ENCODE measurements at regions not wholly inside any gene's neighbourhood (a gene's known extent, or its start where the extent isn't known, plus 50 kb on each side); places are given as distances from the start of the nearest gene placed in this dataset.

DNA sequence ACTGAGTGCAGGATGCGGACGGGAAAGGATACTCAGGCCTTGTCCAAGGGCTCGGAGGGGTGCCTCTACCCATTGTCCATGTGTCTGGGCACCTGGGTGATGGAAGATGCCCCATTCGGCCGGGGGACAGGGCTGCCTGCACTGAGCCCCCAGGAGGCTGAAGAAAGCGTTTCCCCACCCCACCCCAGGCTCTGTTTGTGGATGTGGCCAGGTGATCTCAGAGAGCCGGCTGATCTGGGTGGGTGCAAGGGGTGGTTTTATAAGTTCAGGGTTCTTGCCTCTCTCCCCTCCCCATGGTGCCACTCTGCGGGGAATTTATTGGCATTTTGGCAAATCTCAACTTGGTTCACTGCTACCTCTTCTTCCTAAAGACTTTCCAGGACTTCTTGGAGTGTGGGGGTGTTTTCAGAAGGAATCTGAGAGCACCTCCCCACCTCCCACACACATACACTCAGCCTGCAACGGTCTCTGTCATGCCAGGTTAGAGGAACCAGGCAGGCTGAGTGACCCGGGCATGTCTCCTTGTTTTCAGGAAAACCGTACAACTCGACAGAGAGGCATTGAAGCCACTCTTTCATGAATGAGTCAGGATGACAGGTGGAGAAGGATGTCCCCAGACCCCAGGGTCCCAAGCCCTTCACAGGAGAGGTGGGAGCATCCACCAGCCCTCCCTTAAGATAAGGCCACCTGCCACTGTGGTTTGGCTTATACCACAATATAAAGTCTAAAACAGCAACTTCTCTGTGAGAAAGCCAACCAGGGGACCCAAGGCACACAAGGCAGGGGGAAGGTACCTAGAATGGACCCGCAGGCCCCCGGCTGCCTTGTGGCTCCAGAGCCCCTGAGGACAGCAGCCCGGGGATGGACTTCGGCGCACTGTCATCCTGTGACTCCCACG, 174.9 kb downstream of the ETS2 start:
- no peak for DNase-seq

DNA sequence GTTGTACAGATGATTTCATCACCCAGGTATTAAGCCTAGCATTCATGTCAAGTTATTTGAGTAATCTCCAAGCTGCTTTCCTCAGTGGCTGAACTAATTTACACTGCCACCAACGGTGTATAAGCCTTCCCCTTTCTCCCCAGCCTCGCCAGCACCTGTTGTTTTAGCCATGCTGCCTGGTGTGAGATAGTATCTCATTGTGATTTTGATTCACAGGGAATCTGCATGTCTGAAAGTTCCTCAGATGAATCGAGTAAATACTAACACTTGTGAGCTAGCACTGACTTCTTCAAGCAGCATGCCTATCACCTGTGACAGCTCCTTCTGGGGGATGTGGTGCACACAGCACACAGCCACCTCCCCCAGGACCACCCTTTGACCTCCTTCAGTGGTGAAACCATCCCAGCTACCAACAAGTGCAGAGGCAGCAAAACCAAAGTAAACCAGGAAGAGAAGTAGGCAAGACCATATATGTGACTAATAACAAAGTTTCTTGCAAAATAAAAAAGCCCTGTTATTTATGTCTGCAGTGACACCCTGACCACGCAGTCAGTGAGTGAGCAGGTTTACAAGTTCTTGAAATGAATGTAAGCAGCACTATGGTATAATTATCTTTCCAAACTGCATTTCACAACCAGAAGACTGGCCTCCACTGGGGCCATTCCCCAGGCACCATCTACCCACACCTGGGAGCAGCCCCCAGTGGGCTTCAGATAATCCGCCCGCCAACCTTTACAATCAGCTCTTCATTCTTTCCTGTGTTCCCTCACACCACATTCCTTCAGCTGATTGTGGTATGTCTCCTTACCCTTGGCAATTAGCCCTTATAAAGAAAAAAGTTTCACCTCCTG, 173.8 kb downstream of the ETS2 start:
- no peak for DNase-seq

DNA sequence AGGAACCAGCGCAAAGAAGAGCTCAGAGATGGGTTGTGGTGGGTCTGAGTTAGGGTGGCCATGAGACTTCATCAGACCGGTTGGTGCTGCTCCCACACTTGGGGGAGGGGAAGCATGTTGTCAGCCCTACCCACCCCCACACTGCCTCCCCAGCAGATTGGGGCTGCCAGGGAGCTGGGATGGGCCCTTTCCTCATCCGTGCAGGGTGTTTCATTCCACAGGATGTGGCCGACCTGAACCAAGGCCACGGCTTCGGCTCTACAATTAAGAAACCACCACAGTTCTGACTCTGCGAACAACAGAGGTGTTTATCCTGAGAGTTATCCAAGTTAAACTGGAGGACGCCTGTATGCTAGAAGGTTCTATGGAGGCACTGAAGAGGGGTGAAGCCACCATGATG, 171.2 kb downstream of the ETS2 start:
- no peak for DNase-seq

DNA sequence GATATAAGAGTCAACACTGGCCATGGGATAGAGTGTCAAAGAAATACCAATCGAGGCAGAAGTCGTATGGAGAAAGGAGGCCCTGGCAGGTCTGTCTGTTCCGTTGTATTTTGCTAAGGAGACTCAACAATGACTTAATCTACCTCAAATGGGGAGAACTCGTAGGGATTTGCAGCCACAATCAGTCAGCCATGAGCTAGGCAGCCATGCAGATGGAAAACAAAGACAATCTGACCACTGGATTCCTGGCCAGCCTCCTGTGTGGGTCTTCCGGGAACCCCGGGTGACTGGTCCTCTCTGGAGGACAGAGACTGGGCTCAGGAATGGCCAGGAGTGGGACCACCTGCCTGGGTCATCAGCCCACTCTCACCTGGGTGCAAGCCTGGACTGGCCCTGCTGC, 167.8 kb downstream of the ETS2 start:
- DNase-seq = no peak

DNA sequence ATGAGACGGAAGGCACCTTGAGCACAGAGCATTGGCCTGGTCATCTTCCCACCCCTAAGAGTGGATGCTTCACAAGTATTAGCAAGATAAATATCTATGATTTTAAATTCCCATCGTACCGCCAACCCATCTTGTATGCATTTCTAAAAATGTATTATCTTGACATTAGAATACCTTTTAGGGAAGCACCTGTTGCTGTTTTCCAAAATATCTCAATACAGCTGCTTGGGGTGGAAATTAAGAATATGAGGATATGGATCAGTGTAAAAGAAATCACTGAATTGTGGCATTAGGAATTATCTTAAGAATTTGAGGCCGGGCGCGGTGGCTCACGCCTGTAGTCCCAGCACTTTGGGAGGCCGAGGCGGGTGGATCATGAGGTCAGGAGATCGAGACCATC, 166.3 kb downstream of the ETS2 start:
- no peak for DNase-seq

DNA sequence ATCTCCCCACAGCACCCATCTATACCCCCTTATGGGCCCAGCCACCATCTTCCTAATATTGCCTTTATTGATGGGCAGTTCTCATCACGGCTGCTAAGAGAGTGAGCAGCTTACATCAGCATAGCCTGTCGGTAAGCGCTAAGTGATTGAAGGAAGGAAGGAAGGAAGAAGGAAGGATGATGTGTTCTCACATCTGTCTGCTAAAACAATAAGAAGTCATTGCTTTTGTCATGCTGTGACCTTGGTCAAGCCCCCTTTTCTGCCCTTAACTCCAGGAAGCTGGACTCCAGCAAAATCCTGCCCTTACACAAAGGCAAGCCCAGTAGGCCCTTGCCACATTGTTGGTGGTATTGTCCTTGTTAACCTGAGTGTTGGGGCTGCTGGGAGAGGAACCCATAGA, 165.0 kb downstream of the ETS2 start:
- no peak for DNase-seq

DNA sequence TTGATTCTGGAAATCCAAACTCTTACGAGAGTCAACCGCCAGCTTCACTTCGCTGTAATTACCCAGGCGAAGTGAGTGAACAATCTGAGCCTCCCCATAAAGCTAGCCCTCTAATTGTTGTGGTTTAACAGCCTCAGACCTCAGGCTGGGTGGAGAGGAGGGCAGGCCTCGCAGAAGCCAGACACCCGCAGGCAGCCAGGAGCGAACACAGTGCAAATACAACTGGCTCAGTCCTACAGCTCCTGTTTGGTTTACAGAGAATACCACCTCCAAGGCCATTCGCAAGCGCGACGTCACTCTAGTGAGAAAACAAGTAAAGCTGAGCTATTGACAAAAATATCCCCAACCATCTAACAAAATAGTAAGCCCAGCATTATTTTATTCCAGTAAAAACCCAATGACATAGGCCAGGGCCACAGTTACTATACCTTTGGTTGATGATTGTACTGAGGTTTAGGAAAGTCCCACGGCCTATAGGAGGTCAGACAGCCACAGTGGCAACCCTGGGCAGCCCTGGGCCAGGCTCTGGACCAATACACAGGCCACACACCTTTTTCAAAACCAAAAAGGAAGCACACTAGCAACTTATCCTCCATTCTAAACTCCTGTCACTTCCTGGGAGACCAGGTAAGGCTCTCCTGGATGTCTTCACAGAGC, 163.3 kb downstream of the ETS2 start:
- no peak for DNase-seq

DNA sequence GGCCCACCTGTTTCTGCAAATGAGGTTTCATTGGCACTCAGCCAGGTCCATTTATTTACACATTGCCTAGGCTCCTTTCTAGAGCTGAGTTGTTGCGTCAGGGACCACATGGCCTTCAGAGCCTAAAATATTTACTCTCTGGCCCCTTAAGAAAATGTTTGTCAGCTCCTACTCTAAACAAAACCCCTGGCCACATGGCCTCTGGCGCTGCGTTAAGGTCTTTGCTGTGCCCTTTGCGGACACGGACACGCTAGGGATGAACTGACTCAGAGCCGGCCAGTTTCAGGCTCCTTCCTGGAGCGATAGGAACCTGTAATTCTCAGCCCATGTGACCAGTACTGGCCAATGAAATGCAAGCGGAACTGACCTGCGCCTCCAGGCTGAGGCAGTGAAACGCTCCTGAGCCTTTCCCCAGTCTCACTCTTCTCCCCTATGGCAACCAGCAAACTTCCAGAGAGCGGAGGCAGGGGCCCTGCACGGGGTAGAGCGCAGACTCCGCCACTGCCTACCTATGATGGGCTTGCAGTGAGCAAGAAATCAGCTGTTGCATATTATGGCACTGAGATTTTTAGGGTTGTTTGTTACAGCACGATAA, 160.3 kb downstream of the ETS2 start:
- DNase-seq = peak; percentile 53

DNA sequence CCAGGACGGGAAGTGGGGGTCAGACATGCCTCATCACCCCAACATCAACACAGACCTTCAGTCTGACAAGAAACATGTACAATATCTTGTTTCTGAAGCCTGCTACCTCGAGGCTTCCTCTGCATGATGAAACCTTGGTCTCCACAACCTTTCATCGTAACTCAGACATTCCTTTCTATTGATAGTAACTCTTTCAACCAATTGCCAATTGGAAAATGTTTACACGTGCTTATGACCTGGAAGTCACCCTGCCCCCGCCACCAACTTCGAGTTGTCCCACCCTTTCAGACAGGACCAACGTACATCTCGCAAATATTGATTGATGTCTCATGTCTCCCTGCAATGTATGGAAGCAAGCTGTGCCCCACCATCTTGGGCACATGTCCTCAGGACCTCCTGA, 159.5 kb downstream of the ETS2 start:
- DNase-seq = no peak

DNA sequence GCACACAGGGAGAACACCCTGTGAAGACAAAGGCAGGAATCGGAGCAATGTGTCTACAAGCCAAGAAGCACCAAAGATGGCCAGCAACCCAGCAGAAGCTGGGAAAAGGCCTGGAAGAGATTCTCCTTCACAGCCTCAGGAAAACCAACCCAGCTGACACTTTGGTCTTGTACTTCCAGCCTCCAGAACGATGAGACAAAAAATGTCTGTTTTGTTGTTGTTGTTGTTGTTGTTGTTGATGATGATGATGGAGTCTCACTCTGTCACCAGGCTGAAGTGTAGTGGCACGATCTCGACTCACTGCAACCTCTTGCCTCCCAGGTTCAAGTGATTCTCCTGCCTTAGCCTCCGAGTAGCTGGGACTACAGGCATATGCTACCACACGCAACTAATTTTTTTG, 157.3 kb downstream of the ETS2 start:
- DNase-seq = no peak

DNA sequence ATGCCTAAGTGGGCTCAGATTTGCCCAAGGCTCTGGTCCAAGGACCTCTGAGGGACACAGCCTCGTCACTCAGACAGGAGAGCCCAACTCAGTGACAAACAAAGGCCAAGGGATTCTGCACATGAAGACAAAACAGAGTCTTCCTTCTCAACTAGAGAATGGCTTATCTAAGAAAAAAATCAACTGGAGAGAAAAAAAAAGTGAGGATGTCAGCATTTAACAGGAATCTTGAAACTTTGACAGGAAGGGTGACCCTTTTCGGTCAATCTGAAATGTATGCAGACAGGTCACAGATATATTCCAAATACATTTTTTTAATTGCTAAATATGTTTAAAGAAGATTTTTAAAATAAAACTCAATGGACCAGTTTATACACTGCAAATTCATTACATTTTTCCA, 154.5 kb downstream of the ETS2 start:
- no peak for DNase-seq

DNA sequence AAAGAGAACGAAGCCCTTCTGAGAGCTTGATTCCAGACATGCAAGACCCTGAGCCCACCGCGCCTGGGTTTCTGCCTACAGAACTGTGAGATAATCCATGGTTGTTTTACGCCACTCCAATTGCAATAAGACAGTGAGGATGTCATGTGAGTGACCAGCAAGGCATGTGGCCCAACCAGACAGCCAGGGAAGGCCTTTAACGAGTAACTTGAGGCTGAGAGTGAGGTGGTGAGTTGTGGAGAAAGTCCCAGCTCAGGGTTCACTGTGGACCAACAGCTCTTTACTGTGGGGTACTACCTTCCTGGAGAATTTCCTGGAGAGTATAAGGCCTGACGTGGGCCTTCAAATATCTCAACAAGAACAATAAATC, 153.9 kb downstream of the ETS2 start:
- DNase-seq = no peak

DNA sequence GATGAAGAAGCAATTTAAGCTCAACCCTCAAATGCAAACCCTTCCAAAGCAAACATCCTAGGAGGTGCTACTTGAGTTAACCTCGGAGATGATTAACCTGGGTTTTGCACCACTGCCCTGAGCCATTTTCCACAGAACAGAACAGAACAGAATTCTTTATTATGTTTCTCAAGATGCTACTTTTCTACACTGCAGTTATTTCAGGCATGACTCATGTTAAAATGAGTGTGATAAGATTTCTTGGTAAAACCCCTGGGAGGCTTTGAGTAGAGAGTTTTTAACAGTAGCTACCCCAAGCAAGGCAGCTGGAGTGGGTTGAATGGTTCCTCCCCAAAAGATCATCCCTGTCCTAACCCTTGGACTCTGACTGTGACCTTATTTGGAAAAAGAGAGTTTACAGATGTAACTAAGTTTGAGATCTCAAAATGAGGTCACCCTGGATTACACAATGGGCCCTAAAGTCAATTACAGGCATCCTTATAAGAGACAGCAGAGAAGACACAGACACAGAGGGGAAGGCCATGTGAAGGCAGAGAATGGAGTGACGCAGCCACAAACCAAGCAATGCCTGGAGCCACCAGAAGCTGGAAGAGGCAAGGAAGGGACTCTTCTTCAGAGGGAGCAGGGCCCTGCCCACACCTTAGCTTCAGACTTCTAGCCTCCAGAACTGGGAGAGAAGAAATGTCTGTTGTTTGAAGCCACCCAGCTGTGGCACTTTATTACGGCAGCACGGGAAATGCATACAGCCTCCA, 153.4 kb downstream of the ETS2 start:
- DNase-seq = no peak

DNA sequence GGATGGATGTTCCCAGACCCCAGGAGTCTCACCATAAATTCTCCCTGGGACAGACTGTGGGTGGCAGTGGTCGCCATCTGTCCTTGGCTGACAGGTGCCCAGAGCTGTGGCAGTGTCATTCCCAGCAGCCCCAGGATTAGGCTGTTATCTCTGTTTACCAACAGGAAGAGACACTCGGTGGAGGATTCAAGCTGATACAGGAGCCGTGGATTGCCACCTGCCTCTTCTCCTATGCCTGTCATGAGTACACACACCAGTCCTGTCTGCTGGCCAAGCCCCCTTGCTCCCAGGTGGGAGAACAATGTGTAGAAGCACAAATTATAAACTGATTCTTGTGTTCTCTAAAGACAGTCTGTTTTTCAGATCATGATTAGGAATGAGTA, 152.6 kb downstream of the ETS2 start:
- peak; percentile 28 for DNase-seq

DNA sequence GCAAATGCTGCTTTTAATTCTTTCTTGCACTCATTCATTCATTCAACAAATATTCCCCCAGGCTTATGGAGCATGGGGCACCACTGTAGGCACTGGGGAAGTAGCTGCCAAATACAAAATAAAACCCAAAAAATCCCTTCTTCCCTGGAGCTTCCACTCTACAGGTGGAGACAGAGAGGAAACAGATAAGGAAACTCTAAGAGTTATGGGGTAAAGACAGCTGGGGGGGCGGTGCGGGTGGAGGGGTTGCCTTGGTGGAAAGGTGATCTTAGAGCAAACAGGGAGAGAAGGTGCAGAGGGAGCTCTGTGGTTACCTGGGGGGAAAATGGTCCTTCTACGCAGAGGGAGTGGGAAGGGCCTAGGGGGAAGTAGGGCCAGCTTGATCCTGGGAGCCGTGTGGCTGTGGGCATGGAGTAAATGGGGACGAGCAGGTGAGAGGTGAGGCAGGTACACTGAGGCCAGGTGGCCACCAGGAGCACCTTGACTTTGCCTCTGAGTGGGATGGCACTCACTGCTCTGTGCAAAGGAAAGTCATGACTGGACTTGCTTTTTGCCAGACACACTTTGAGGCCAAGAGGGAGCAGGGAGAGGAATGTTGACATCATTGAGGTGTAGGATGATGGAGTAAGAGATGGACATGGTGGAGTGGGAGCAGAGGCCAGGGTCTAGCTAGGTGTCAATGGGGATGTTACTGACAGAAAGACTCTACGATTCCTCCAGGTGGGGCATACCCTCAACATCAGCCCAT, 152.0 kb downstream of the ETS2 start:
- peak; percentile 28 for DNase-seq

DNA sequence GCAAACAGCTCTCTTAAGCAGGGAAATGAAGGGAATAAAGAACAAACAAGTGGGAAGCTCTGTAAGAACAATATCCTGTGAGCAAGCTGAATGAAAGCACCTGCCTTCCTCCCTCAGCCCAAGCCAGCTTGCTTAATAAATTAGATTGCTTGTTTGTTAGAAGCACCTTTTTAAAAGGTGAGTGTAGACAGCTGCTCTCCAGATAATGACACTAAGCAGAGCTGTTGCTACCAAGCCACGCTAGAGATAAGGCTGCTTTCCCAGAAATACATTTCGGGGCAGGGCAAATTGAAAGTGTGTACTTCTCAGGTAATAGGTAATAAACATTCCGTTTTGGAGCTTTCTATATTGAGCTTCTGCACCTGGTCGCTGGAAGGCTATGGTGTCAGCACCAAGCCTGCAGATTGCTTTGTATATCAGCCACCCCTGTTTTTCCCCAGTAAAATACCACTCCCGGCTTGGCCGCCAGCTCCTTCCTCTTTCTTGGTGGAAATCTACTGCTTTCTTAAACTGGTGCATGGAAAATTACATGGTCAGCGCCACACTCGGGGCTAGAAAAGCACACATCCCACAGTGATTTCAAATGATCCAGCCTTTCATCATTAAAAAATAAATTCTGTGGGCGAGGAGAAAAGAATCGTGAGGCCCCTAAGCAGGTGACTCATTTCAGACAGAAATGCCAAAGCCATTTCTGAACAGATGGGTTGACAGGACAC, 151.3 kb downstream of the ETS2 start:
- peak; percentile 91 for DNase-seq

DNA sequence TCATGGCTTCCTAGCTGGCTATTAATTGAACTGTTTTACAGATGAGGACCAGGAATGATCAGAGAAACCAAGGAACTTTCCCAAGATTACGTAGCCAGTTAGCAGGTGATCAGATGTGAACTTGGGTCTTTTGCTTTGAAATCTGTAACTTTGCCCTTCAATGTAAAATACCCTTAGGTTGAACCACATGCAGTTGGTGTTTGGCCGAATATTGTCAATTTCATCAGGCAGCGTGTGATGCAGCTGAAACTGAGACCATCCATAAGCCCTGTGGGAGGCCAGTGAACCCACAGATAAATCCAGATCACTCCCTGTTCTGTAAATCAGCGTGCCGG, 150.8 kb downstream of the ETS2 start:
- DNase-seq = no peak

DNA sequence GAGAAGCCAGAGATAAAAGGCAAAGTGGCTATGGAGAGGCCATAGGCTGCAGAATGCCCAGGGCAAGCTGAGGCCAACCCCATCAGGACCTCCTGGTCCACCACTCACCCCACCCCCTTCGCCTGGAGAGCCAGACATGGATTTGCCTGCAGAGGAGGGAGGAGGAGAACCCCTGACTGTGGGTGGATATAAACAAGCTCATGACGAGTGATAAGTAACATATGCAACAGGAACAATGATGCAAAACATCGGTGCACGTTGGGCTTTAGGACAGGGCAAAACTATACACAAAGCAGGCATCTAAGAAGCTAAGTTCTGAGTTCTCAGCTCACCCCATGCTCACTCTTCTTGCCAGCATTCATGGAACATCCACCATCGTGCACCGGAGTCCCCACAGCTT, 150.3 kb downstream of the ETS2 start:
- DNase-seq = no peak

DNA sequence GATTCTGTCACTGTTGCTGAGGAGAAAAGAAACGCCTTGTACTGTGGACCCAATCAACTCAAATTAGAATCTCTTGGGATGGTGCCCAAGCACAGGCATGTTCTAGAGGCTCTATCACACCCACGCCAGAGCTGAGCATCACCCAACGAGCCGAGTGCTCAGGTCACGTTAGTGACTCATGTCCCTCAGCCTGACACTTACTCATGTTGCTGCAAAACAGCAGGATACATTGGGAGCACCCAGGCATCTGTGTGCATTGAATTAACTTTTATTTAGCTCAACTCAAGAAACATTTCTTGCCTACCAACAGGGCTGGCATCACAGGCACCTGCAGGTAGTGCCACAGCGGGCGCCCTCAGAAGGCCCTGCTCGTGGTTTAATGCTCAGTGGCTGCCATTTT, 149.8 kb downstream of the ETS2 start:
- no peak for DNase-seq

DNA sequence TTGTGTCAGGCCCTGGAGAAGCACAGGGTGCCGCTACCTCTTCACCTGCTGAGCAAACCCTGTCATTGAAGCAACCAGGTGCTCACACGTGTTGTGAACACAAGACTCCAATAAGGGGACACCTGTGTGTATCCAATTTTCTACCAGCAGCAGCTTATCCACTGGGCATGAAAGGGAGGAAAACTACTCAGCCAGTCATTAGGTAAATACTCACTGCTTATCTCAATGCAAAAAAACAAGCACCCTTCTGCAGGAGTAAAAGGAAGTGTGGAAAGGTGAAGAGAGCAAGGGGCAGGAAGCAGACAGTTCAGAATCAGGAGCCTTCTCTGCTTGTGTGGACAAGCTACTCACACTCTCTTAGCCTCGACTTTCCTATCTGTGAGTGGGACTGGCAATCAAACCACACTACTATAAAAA, 148.9 kb downstream of the ETS2 start:
- DNase-seq = peak; percentile 78

DNA sequence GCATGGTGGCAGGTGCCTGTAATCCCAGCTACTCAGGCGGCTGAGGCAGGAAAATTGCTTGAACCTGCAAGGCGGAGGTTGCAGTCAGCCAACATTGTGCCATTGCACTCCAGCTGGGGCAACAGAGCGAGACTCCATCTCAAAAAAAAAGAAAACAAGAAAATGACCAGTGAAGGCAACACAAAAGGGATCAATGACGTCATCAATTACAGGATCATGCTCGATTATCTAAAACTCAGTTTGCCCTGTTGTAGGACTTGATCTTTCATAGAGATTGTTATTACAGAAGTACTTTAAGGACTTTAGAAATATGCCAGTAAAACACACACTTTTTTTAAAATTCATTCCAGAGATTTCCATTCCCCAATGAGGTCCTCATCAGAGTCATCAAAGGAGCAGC, 147.8 kb downstream of the ETS2 start:
- no peak for DNase-seq
